WTC11 (cell line): ENCODE measurements at regions not wholly inside any gene's neighbourhood (a gene's known extent, or its start where the extent isn't known, plus 50 kb on each side); places are given as distances from the start of the nearest gene placed in this dataset.

Experiments
- ATAC-seq: fragments of 200-7000 bp; cut with Tn5 transposase; 2 replicates; pipeline ENCODE4 v1.10.0; 2021; ENCODE audit warnings: mild to moderate bottlenecking, moderate library complexity
- CTCF ChIA-PET: fragments of 300-600 bp; sonication (Branson Sonifier 250); formaldehyde crosslinking; loops from one replicate; lab custom pipeline; 2021; ENCODE audit warnings: antibody characterized with exemption; lab: Charles Lee
- POLR2A ChIA-PET: fragments of 350-600 bp; sonication (Branson Sonifier 250); formaldehyde crosslinking; loops from one replicate; lab custom pipeline; 2021; ENCODE audit warnings: antibody characterized with exemption; lab: Charles Lee
- DNase-seq: peaks from one replicate; pipeline ENCODE4 v3.0.0; 2021; ENCODE audit warnings: low spot score
- H3K27ac Mint-ChIP-seq: 2 replicates; pipeline ENCODE4 v1.8.0; 2021; ENCODE audit warnings: mixed read lengths
- H3K27me3 Mint-ChIP-seq: 2 replicates; pipeline ENCODE4 v1.8.0; 2021; ENCODE audit warnings: low read depth, mild to moderate bottlenecking, moderate library complexity, mixed read lengths
- H3K36me3 Mint-ChIP-seq: 2 replicates; pipeline ENCODE4 v1.8.0; 2021; ENCODE audit warnings: mixed read lengths
- H3K4me1 Mint-ChIP-seq: 2 replicates; pipeline ENCODE4 v1.8.0; 2022; ENCODE audit warnings: mixed read lengths
- H3K4me3 Mint-ChIP-seq: 2 replicates; pipeline ENCODE4 v1.8.0; 2021; ENCODE audit warnings: mild to moderate bottlenecking, moderate library complexity, mixed read lengths
- H3K9me3 Mint-ChIP-seq: 2 replicates; pipeline ENCODE4 v1.8.0; 2021; ENCODE audit warnings: mixed read lengths
- FOXJ3 ChIP-seq: sonication (generic); formaldehyde crosslinking; IDR thresholded peaks from 2 replicates; pipeline ENCODE4 v1.9.0; 2021; ENCODE audit warnings: missing genetic modification reagents, mild to moderate bottlenecking, borderline replicate concordance
- GRHL2 ChIP-seq: fragments of 250-450 bp; sonication (Bioruptor Pico); IDR thresholded peaks from 2 replicates; pipeline ENCODE4 v1.8.0; 2022; ENCODE audit warnings: mild to moderate bottlenecking, moderate library complexity; ENCODE audit not compliant: insufficient replicate concordance, severe bottlenecking
- MXD4 ChIP-seq: fragments of 250-450 bp; sonication (Bioruptor Pico); IDR thresholded peaks from 2 replicates; pipeline ENCODE4 v1.8.0; 2021; ENCODE audit warnings: mild to moderate bottlenecking, moderate library complexity, borderline replicate concordance
- NFATC4 ChIP-seq: fragments of 250-450 bp; sonication (Bioruptor Pico); IDR thresholded peaks from 2 replicates; pipeline ENCODE4 v1.9.0; 2021; ENCODE audit warnings: mild to moderate bottlenecking
- NR2C2 ChIP-seq: sonication (generic); formaldehyde crosslinking; IDR thresholded peaks from 2 replicates; pipeline ENCODE4 v1.8.0; 2022; ENCODE audit warnings: mild to moderate bottlenecking, missing genetic modification reagents
- NR3C1 ChIP-seq: sonication (generic); formaldehyde crosslinking; conservative IDR thresholded peaks from 2 replicates; pipeline ENCODE4 v1.8.1; 2023; ENCODE audit warnings: low read depth, mild to moderate bottlenecking, missing genetic modification reagents
- TEAD1 ChIP-seq: sonication (generic); formaldehyde crosslinking; IDR thresholded peaks from 2 replicates; pipeline ENCODE4 v1.8.0; 2022; ENCODE audit warnings: mild to moderate bottlenecking, missing genetic modification reagents
- TP53 ChIP-seq: sonication (generic); formaldehyde crosslinking; IDR thresholded peaks from 2 replicates; pipeline ENCODE4 v1.8.1; 2023; ENCODE audit warnings: mild to moderate bottlenecking, missing genetic modification reagents
- ZBTB21 ChIP-seq: sonication (generic); formaldehyde crosslinking; IDR thresholded peaks from 2 replicates; pipeline ENCODE4 v1.8.1; 2023; ENCODE audit warnings: mild to moderate bottlenecking, missing genetic modification reagents, borderline replicate concordance
- ZNF121 ChIP-seq: sonication (generic); formaldehyde crosslinking; IDR thresholded peaks from 2 replicates; pipeline ENCODE4 v1.8.0; 2023; ENCODE audit warnings: missing genetic modification reagents
- ZNF423 ChIP-seq: fragments of 250-450 bp; sonication (Bioruptor Pico); IDR thresholded peaks from 2 replicates; pipeline ENCODE4 v2.1.2; 2022; ENCODE audit warnings: mild to moderate bottlenecking, moderate library complexity
- ZNF671 ChIP-seq: fragments of 250-450 bp; sonication (Bioruptor Pico); IDR thresholded peaks from 2 replicates; pipeline ENCODE4 v1.8.0; 2021; ENCODE audit warnings: mild to moderate bottlenecking
- TF ChIP-seq, protein P1 (sequence below): fragments of 250-450 bp; sonication (Bioruptor Pico); IDR thresholded peaks from 2 replicates; pipeline ENCODE4 v1.9.0; 2021; ENCODE audit warnings: moderate library complexity, mild to moderate bottlenecking, inconsistent platforms, borderline replicate concordance
- TF ChIP-seq, protein P2 (sequence below): sonication (generic); formaldehyde crosslinking; IDR thresholded peaks from 2 replicates; pipeline ENCODE4 v1.8.1; 2023; ENCODE audit warnings: mild to moderate bottlenecking, missing genetic modification reagents
- TF ChIP-seq, protein P3 (sequence below): sonication (generic); formaldehyde crosslinking; IDR thresholded peaks from 2 replicates; pipeline ENCODE4 v1.8.0; 2022; ENCODE audit warnings: mild to moderate bottlenecking, missing genetic modification reagents
- TF ChIP-seq, protein P4 (sequence below): fragments of 200-600 bp; IDR thresholded peaks from 2 replicates; pipeline ENCODE4 v1.8.0; 2022; ENCODE audit warnings: antibody characterized with exemption
- TF ChIP-seq, protein P5 (sequence below): fragments of 250-450 bp; sonication (Bioruptor Pico); IDR thresholded peaks from 2 replicates; pipeline ENCODE4 v1.9.0; 2021; ENCODE audit warnings: mild to moderate bottlenecking

DNA sequence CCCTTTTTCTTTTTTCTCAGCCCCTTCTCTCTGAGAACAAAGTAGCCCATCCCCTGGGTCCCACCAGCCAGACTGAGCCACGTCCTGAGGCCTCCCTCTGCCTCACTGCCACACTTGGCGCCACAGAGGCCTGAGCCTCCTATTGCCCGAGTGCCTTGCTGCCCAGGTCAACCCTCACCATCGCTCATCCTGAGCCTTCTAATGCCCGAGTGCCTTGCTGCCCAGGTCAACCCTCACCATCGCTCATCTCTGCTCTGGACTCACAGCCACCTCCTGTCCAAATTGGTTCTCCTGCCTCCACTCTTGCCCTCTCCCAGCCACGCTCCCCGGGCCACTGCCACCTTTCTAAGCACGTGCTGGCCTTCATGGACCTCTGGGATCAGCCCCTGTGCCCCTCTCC is 53.2 kb upstream of the SMNDC1 start:
- no peak for DNase-seq
- Mint-ChIP-seq H3K4me1 (peaks cover 58% of the 10 kb centered on the region), H3K36me3 (no peaks in the 10 kb centered on the region), H3K27ac (peak overlapping the region; percentile 37; the same call in 1 of the 2 replicates), H3K27me3 (no peaks in the 10 kb centered on the region; the same call in 1 of the 2 replicates), H3K4me3 (no peak overlapping the region), H3K9me3 (no peaks in the 10 kb centered on the region)
- ChIA-PET POLR2A (no interaction called here), CTCF (no interaction called here)
- TF ChIP-seq ZNF671 (CRISPR knock-in tag) (no peak), TP53 (CRISPR knock-in tag) (no peak), GRHL2 (CRISPR knock-in tag) (no peak), MXD4 (CRISPR knock-in tag) (no peak), ZNF121 (CRISPR knock-in tag) (no peak), ZBTB21 (CRISPR knock-in tag) (no peak), NFATC4 (no peak), NR2C2 (CRISPR knock-in tag) (no peak), TEAD1 (CRISPR knock-in tag) (no peak)
- TF ChIP-seq, protein P1, sequence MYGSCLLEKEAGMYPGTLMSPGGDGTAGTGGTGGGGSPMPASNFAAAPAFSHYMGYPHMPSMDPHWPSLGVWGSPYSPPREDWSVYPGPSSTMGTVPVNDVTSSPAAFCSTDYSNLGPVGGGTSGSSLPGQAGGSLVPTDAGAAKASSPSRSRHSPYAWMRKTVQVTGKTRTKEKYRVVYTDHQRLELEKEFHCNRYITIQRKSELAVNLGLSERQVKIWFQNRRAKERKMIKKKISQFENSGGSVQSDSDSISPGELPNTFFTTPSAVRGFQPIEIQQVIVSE: no peak
- TF ChIP-seq, protein P2, sequence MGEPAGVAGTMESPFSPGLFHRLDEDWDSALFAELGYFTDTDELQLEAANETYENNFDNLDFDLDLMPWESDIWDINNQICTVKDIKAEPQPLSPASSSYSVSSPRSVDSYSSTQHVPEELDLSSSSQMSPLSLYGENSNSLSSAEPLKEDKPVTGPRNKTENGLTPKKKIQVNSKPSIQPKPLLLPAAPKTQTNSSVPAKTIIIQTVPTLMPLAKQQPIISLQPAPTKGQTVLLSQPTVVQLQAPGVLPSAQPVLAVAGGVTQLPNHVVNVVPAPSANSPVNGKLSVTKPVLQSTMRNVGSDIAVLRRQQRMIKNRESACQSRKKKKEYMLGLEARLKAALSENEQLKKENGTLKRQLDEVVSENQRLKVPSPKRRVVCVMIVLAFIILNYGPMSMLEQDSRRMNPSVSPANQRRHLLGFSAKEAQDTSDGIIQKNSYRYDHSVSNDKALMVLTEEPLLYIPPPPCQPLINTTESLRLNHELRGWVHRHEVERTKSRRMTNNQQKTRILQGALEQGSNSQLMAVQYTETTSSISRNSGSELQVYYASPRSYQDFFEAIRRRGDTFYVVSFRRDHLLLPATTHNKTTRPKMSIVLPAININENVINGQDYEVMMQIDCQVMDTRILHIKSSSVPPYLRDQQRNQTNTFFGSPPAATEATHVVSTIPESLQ (CRISPR knock-in tag): no peak
- TF ChIP-seq, protein P3, sequence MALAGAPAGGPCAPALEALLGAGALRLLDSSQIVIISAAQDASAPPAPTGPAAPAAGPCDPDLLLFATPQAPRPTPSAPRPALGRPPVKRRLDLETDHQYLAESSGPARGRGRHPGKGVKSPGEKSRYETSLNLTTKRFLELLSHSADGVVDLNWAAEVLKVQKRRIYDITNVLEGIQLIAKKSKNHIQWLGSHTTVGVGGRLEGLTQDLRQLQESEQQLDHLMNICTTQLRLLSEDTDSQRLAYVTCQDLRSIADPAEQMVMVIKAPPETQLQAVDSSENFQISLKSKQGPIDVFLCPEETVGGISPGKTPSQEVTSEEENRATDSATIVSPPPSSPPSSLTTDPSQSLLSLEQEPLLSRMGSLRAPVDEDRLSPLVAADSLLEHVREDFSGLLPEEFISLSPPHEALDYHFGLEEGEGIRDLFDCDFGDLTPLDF (CRISPR knock-in tag): no peak
- TF ChIP-seq, protein P4, sequence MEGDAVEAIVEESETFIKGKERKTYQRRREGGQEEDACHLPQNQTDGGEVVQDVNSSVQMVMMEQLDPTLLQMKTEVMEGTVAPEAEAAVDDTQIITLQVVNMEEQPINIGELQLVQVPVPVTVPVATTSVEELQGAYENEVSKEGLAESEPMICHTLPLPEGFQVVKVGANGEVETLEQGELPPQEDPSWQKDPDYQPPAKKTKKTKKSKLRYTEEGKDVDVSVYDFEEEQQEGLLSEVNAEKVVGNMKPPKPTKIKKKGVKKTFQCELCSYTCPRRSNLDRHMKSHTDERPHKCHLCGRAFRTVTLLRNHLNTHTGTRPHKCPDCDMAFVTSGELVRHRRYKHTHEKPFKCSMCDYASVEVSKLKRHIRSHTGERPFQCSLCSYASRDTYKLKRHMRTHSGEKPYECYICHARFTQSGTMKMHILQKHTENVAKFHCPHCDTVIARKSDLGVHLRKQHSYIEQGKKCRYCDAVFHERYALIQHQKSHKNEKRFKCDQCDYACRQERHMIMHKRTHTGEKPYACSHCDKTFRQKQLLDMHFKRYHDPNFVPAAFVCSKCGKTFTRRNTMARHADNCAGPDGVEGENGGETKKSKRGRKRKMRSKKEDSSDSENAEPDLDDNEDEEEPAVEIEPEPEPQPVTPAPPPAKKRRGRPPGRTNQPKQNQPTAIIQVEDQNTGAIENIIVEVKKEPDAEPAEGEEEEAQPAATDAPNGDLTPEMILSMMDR: no peak
- ATAC-seq: no peak

DNA sequence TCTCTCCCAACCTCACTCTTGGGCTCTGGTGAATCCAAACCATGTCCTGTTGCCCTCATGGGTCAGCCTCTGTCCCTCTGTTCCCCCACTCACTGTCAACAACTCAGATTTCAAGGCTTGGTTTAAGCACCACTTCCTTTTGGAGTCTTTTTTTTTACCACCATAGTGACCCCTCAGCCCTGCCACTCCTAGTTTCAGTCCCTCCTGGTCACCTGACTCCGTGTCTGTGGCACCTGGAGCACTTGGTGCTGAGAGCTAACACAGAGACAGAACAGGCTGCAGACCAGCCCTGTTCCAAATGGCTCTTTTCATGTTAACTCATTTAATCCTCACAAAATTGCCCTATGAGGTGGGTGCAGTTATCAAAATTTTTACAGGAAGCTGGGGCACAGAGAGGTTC is 53.6 kb upstream of the SMNDC1 start:
- Mint-ChIP-seq H3K27ac (peak overlapping the region; percentile 37; the same call in 1 of the 2 replicates), H3K36me3 (no peaks in the 10 kb centered on the region), H3K9me3 (no peaks in the 10 kb centered on the region), H3K4me3 (no peak overlapping the region), H3K27me3 (no peaks in the 10 kb centered on the region; the same call in 1 of the 2 replicates), H3K4me1 (peaks cover 55% of the 10 kb centered on the region)
- CTCF ChIA-PET: no interaction called here
- ATAC-seq (no peak), DNase-seq (no peak)
- POLR2A ChIA-PET: no interaction called here
- TF ChIP-seq NR3C1 (CRISPR knock-in tag) (no peak), FOXJ3 (no peak), ZNF423 (CRISPR knock-in tag) (no peak)
- TF ChIP-seq, protein P2 (CRISPR knock-in tag): no peak
- TF ChIP-seq, protein P5, sequence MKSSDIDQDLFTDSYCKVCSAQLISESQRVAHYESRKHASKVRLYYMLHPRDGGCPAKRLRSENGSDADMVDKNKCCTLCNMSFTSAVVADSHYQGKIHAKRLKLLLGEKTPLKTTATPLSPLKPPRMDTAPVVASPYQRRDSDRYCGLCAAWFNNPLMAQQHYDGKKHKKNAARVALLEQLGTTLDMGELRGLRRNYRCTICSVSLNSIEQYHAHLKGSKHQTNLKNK: no peak
- TF ChIP-seq, protein P3 (CRISPR knock-in tag): no peak
